AG04450 (cell line): ENCODE measurements at regions not wholly inside any gene's neighbourhood (a gene's known extent, or its start where the extent isn't known, plus 50 kb on each side); places are given as distances from the start of the nearest gene placed in this dataset.

ENCODE experiments used
- CTCF ChIA-PET: fragments of 300-600, 350-600 bp; formaldehyde crosslinking; extraction: SDS; loops from one replicate; lab custom pipeline; 2022; ENCODE audit warnings: antibody characterized with exemption, inconsistent platforms; lab: Charles Lee
- POLR2A ChIA-PET: fragments of 350-600 bp; formaldehyde crosslinking; extraction: SDS; loops from one replicate; lab custom pipeline; 2021; ENCODE audit warnings: antibody characterized with exemption, inconsistent platforms; lab: Yijun Ruan, JAX
- DNase-seq: peaks from one replicate; pipeline ENCODE4 v3.0.0-alpha.2; 2011; ENCODE audit warnings: low read depth, low spot score
- H3K27ac ChIP-seq: one replicate; pipeline ENCODE4 v1.5.1; 2012; ENCODE audit warnings: low read depth, low read length, control low read depth
- H3K27me3 ChIP-seq: one replicate; pipeline ENCODE4 v1.6.0; 2012; ENCODE audit warnings: low read length; ENCODE audit not compliant: control insufficient read depth, insufficient read depth
- H3K4me3 ChIP-seq: 2 replicates; pipeline ENCODE4 v1.5.1; 2011; ENCODE audit warnings: mild to moderate bottlenecking, low read depth, low read length, control low read depth
- H3K9me3 ChIP-seq: 2 replicates; pipeline ENCODE4 v1.5.1; 2012; ENCODE audit warnings: low read length; ENCODE audit not compliant: control insufficient read depth, insufficient read depth
- TF ChIP-seq, protein P1 (sequence below): IDR thresholded peaks from 2 replicates; pipeline ENCODE4 v1.5.1; 2011; ENCODE audit warnings: low read depth, low read length, control low read depth, inconsistent platforms

DNA sequence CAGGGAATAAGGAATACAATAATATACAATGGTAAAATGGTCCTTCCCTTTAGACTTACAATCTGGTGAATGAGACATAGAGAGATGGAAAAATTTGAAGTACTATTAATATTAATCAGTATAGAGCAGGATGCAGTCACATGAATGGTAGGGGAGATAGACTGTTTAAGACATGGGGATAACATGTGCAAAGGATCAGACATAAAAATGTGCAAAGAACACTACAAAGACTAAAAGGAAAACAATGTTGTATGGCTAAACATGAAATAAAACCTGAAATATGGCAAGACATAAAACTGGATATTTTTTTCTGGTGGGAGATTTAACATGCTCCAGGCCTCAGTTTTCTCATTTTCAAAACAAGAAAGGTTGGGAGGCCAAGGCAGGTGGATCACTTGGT is 182.4 kb upstream of the DPT start:
- ChIA-PET POLR2A (no interaction called here), CTCF (no interaction called here)
- no peak overlapping the region for H3K4me3 ChIP-seq

DNA sequence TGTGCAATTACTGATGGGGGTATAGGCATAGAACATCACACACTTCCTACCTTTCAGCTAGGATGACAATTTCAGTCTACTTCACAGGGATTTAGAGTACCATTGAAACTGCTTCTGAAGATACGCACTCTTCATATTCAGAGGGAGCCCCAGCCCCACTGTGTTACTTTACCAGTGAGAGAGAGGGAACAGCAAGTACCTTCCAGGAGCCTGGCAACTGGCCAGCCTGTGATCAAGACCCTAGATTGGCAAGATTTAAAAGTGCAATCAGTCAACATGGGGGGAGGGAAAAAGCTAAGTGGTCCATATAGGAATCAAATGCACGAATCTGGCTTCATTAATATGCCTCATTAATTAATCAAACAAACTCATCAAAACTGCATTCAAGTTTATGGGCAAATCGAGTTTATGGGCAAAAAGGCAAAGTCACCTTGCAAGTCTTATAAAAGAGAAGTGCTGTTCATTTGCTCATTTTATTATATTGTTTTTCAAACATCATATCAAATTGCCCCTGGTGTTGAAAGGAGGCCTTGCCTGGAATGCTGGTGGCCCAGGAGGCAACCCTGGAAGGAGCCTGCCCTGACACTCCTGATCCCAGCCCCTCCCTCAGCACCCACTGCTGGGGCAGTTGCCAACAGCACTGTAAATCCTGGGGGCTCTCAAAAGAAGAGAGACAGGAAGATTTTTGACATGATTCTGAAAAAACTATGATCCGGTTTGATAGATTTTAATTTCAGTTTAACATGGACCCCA is 184.9 kb upstream of the DPT start:
- no peak overlapping the region for H3K4me3 ChIP-seq
- H3K27me3 ChIP-seq = no peaks in the 10 kb centered on the region
- TF ChIP-seq, protein P1, sequence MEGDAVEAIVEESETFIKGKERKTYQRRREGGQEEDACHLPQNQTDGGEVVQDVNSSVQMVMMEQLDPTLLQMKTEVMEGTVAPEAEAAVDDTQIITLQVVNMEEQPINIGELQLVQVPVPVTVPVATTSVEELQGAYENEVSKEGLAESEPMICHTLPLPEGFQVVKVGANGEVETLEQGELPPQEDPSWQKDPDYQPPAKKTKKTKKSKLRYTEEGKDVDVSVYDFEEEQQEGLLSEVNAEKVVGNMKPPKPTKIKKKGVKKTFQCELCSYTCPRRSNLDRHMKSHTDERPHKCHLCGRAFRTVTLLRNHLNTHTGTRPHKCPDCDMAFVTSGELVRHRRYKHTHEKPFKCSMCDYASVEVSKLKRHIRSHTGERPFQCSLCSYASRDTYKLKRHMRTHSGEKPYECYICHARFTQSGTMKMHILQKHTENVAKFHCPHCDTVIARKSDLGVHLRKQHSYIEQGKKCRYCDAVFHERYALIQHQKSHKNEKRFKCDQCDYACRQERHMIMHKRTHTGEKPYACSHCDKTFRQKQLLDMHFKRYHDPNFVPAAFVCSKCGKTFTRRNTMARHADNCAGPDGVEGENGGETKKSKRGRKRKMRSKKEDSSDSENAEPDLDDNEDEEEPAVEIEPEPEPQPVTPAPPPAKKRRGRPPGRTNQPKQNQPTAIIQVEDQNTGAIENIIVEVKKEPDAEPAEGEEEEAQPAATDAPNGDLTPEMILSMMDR = no peak

More for the DNA sequence above, 182.4 kb upstream of the DPT start:
- no peak overlapping the region for H3K27ac ChIP-seq
- H3K27me3 ChIP-seq = no peaks in the 10 kb centered on the region
- TF ChIP-seq, protein P1 = no peak
- H3K9me3 ChIP-seq = no peaks in the 10 kb centered on the region
- DNase-seq = no peak

DNA sequence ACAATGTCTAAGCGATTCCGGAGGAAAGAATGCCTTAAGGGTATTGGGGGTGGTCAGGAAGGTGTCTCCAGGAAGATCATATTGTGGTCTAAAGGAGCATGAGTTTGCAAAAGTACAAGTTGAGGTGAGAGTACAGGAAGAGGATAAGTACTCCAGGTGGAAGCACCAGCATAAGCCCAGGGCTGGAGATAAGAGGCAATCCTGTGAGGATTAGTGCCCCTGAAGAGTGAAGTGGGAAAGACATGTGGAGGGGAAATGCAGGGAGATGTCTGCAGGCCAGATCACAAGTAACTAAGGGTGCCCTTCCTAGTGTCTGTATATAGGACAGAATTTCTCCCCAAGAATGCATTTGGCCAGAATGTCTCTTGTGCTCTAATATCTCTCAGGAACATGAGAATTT is 188.3 kb upstream of the DPT start:
- Histone ChIP-seq H3K9me3 (no peaks in the 10 kb centered on the region), H3K27ac (no peak overlapping the region), H3K4me3 (no peak overlapping the region), H3K27me3 (no peaks in the 10 kb centered on the region)
- TF ChIP-seq, protein P1 = no peak
- POLR2A ChIA-PET = no interaction called here
- no peak for DNase-seq
- CTCF ChIA-PET = no interaction called here

More for the DNA sequence above, 184.9 kb upstream of the DPT start:
- H3K9me3 ChIP-seq = no peaks in the 10 kb centered on the region
- ChIA-PET CTCF (no interaction called here), POLR2A (no interaction called here)
- no peak overlapping the region for H3K27ac ChIP-seq
- DNase-seq = no peak

DNA sequence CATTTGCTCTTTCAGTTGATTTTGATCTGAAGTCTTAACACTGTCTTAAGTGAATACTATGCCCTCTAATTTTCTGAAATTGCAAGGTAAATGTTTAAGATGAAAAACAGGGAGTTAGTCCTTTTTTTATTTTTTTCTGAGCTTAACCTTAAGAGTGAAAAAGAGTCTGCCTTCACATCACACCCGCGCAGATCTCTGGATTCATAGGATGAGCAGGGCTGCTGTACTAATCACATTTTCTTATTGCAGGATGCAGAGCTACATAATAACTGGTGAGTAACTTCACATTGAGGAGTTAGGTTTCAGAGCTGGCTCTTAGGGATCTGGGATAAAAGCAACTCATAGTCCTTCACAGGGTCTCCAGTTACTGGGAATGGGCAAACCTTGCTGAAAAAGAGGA is 188.7 kb upstream of the ATP1B1 start:
- Histone ChIP-seq H3K9me3 (no peaks in the 10 kb centered on the region), H3K27me3 (no peaks in the 10 kb centered on the region), H3K4me3 (no peak overlapping the region), H3K27ac (no peak overlapping the region)
- ChIA-PET POLR2A (no interaction called here), CTCF (no interaction called here)
- no peak for DNase-seq
- TF ChIP-seq, protein P1 = no peak

DNA sequence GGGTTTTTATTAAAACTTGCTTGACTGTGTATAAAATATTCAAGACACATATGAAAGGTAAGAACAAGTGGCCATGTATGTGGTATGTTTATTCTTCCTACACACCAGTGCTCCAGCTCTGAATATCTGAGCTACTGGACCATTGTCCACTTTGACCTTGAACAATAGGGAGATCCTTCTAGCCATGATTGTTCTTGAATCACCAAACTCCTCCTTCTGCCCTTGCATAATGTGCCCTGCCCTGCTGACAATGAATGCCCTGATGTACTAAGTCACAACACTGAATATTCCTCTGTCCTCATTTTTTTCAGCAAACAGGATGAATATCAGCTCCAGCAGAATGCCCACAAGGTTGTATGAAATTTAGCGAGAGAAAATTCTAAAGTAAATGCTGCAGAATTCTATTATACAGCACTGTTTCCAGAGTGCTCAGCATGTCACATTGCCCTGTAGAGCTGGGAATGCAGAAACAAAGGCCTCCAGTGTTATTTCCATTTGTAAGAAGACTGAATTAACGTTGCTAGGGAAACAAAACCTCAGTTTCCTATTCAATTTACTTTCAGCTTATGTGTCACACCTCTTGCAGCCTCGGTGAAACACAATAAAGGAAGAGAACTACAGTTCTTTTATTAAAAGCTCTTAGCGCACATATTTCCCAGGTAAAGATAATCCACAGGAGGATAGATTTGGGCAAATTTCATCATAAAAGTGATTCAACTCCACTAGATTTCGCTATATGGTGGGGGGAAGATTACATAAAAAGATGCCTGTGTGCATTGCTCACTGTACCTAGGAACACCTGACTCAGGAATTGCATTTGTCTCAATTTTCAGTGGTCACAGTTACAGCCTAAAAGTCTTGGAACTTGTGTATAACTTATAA is 187.4 kb upstream of the ATP1B1 start:
- ChIA-PET CTCF (no interaction called here), POLR2A (no interaction called here)
- Histone ChIP-seq H3K4me3 (no peak overlapping the region), H3K27me3 (no peaks in the 10 kb centered on the region), H3K27ac (no peak overlapping the region), H3K9me3 (no peaks in the 10 kb centered on the region)
- DNase-seq = no peak
- TF ChIP-seq, protein P1 = no peak
